ENCODE measurements at regions not wholly inside any gene's neighbourhood (a gene's known extent, or its start where the extent isn't known, plus 50 kb on each side); places are given as distances from the start of the nearest gene placed in this dataset.

DNA sequence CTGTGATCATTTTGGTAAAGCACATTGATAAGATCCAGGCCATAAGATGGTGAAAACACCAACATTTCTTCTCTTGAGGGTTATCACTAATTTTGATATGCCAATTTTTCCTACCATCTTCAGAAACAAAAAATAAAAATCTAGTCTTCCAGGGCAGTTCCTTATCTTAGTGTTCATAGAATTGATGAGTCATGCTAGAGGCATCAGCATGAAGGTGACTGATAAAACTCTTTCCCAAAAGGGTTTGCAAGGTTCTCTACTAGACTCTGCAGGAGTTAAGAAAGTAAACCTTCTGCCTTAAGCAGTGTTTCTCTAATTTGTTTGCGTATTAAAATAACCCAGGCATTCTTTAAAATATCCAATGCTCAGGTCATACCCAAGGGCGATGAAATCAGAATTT is 483.1 kb upstream of the CNTNAP2 start:
- POLR2A ChIA-PET = no interaction called here
- intact Hi-C loops (cut with micrococcal nuclease; ENCODE audit: unreplicated experiment) = no loop called here
- BruUV-seq (replicated peaks) = no TSS peak

GRCh38 chr7:145624618-145625017 is 492.0 kb upstream of the CNTNAP2 start:
- Histone ChIP-seq H3K4me1 (ENCODE audit: insufficient read depth, low read length, poor library complexity, severe bottlenecking) (no peaks in the 10 kb centered on the region), H3K79me2 (ENCODE audit: insufficient read depth, low read depth, low read length) (no peaks in the 10 kb centered on the region), H3K9me2 (ENCODE audit: insufficient read depth, low read length) (no peaks in the 10 kb centered on the region; the same call in 1 of the 2 replicates), H3K36me3 (ENCODE audit: insufficient read depth, low read length) (no peaks in the 10 kb centered on the region), H4K20me1 (ENCODE audit: insufficient read depth, low read length) (no peaks in the 10 kb centered on the region), H3K4me2 (ENCODE audit: low read length) (no peak overlapping the region), H3K27ac (ENCODE audit: low read depth, low read length, poor library complexity, severe bottlenecking) (no peak overlapping the region), H2AFZ (ENCODE audit: low read length) (no peak overlapping the region), H3K9me3 (ENCODE audit: low read length) (no peaks in the 10 kb centered on the region), H3K4me3 (ENCODE audit: low read depth, low read length, poor library complexity, severe bottlenecking) (no peak overlapping the region)
- DNase-seq (ENCODE audit: low spot score) = no peak
- CTCF ChIA-PET (ENCODE audit: unreplicated experiment) = no interaction called here
- no peak for TF ChIP-seq CTCF (conservative IDR thresholded peaks at IDR 0.05; ENCODE audit: low read length)
- intact Hi-C loops (cut with micrococcal nuclease; ENCODE audit: unreplicated experiment) = no loop called here
- BruUV-seq (replicated peaks) = no TSS peak
- POLR2A ChIA-PET = no interaction called here

More for the DNA sequence above, 483.1 kb upstream of the CNTNAP2 start:
- Histone ChIP-seq H3K27ac (ENCODE audit: low read depth, low read length, poor library complexity, severe bottlenecking) (no peak overlapping the region), H3K4me2 (ENCODE audit: low read length) (no peak overlapping the region), H4K20me1 (ENCODE audit: insufficient read depth, low read length) (no peaks in the 10 kb centered on the region), H3K4me3 (ENCODE audit: low read depth, low read length, poor library complexity, severe bottlenecking) (no peak overlapping the region), H3K4me1 (ENCODE audit: insufficient read depth, low read length, poor library complexity, severe bottlenecking) (no peaks in the 10 kb centered on the region), H3K9me3 (ENCODE audit: low read length) (no peaks in the 10 kb centered on the region), H3K36me3 (ENCODE audit: insufficient read depth, low read length) (no peaks in the 10 kb centered on the region), H3K79me2 (ENCODE audit: insufficient read depth, low read depth, low read length) (no peaks in the 10 kb centered on the region), H3K9me2 (ENCODE audit: insufficient read depth, low read length) (no peaks in the 10 kb centered on the region), H2AFZ (ENCODE audit: low read length) (no peak overlapping the region)
- no peak for DNase-seq (ENCODE audit: low spot score)
- TF ChIP-seq EZH2phosphoT487 (IDR thresholded peaks at IDR 0.05; ENCODE audit: borderline replicate concordance, low read depth, low read length) (no peak), CTCF (conservative IDR thresholded peaks at IDR 0.05; ENCODE audit: low read length) (no peak)
- CTCF ChIA-PET (ENCODE audit: unreplicated experiment) = no interaction called here

DNA sequence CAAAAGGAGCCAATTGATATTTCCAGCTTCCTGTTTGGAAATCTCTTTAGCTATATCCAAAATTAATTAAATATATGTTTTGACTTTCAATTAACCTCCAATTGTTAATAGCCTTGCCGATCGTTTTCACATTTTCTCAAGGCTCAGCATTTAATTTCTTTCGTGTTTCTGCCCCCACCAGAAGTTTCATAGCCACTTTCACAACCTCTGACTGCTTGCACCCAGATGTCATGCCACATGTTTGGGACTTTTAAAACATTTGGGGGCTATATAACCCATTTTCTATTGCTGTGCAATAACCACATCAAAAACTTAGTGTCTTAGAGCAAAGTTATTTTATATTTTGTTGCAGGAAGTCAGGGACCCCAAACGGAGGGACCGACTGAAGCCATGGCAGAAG is 510.6 kb upstream of the CNTNAP2 start:
- Histone ChIP-seq H3K79me2 (ENCODE audit: insufficient read depth, low read depth, low read length) (no peaks in the 10 kb centered on the region), H2AFZ (ENCODE audit: low read length) (no peak overlapping the region), H3K4me1 (ENCODE audit: insufficient read depth, low read length, poor library complexity, severe bottlenecking) (no peaks in the 10 kb centered on the region), H3K27ac (ENCODE audit: low read depth, low read length, poor library complexity, severe bottlenecking) (no peak overlapping the region), H3K9me2 (ENCODE audit: insufficient read depth, low read length) (no peaks in the 10 kb centered on the region), H4K20me1 (ENCODE audit: insufficient read depth, low read length) (no peaks in the 10 kb centered on the region), H3K9me3 (ENCODE audit: low read length) (no peaks in the 10 kb centered on the region), H3K4me2 (ENCODE audit: low read length) (no peak overlapping the region), H3K36me3 (ENCODE audit: insufficient read depth, low read length) (no peaks in the 10 kb centered on the region), H3K4me3 (ENCODE audit: low read depth, low read length, poor library complexity, severe bottlenecking) (no peak overlapping the region)
- DNase-seq (ENCODE audit: low spot score) = no peak
- POLR2A ChIA-PET = interaction anchor here (0.7 kb wide), 1 partner anchor 107 kb away, joined by 4 read pairs; no protein-coding TSS in a partner anchor
- CTCF ChIA-PET (ENCODE audit: unreplicated experiment) = no interaction called here
- intact Hi-C loops (cut with micrococcal nuclease; ENCODE audit: unreplicated experiment) = no loop called here
- BruUV-seq (replicated peaks) = no TSS peak
- no peak for TF ChIP-seq CTCF (conservative IDR thresholded peaks at IDR 0.05; ENCODE audit: low read length)
- TF ChIP-seq EZH2phosphoT487 (IDR thresholded peaks at IDR 0.05; ENCODE audit: borderline replicate concordance, low read depth, low read length) = no peak

All from OCI-LY7 (cell line).